ENCODE measurements at regions not wholly inside any gene's neighbourhood (a gene's known extent, or its start where the extent isn't known, plus 50 kb on each side); places are given as distances from the start of the nearest gene placed in this dataset.

DNA sequence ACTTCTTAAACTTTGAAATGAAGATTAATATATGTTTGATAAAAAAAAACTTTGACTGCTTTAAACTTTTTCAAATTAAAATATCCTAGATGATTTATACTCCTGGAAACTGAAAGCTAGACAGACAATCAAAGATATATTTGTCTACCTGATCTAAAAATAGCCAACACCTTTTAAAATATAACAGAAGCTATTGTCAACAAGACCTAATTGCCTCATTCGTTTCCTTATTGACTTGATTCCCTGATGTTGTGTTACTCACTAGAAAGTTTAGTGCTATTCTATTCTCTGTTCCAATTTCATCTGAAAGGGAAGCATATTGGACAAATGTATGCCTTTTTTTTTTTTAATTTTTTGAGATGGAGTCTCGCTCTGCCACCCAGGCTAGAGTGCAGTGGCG is 445.6 kb upstream of the ADAMTS5 start:
- no peak for DNase-seq
- no peak overlapping the region for H3K27ac Mint-ChIP-seq (ENCODE audit: unreplicated experiment)
- intact Hi-C loops (cut with micrococcal nuclease; ENCODE audit: unreplicated experiment), result no loop called here
- no peaks in the 10 kb centered on the region for H3K9me3 Mint-ChIP-seq (ENCODE audit: low read depth, unreplicated experiment)
- no peak overlapping the region for H3K4me3 Mint-ChIP-seq (ENCODE audit: low read depth, unreplicated experiment)
- H3K36me3 Mint-ChIP-seq (ENCODE audit: insufficient read depth, unreplicated experiment), result no peaks in the 10 kb centered on the region
- no TSS peak for BruUV-seq (replicated peaks)
- no peaks in the 10 kb centered on the region for H3K27me3 Mint-ChIP-seq (ENCODE audit: unreplicated experiment)
- no peak for TF ChIP-seq CTCF (IDR thresholded peaks at IDR 0.05; ENCODE audit: unreplicated experiment)
- CTCF ChIA-PET, result no interaction called here
- no peaks in the 10 kb centered on the region for H3K4me1 Mint-ChIP-seq (ENCODE audit: low read depth, unreplicated experiment)

DNA sequence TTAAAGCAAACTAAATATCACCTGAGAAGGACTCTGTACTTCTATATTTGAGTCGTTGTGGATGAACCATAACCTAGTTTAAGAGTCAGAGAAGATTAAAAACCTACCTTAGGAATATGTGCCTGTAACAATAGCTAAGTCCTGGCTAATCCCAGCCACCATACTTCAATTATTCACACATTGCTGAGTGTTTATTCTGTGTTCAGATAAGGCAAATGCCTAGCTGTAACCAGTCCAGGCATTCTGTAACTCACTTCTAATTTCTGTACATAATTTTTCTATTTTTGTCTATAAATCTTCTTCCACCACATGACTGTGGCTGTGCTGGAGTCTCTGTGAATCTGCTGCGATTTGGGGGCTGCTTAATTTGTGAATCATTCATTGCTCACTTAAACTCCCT is 441.9 kb upstream of the ADAMTS5 start:
- intact Hi-C loops (cut with micrococcal nuclease; ENCODE audit: unreplicated experiment), result no loop called here
- CTCF ChIA-PET, result no interaction called here
- Mint-ChIP-seq H3K4me3 (ENCODE audit: low read depth, unreplicated experiment) (no peak overlapping the region), H3K4me1 (ENCODE audit: low read depth, unreplicated experiment) (no peaks in the 10 kb centered on the region), H3K36me3 (ENCODE audit: insufficient read depth, unreplicated experiment) (no peaks in the 10 kb centered on the region), H3K27me3 (ENCODE audit: unreplicated experiment) (no peaks in the 10 kb centered on the region), H3K27ac (ENCODE audit: unreplicated experiment) (no peak overlapping the region), H3K9me3 (ENCODE audit: low read depth, unreplicated experiment) (no peaks in the 10 kb centered on the region)
- DNase-seq, result no peak
- TF ChIP-seq CTCF (IDR thresholded peaks at IDR 0.05; ENCODE audit: unreplicated experiment), result no peak
- BruUV-seq (replicated peaks), result no TSS peak

DNA sequence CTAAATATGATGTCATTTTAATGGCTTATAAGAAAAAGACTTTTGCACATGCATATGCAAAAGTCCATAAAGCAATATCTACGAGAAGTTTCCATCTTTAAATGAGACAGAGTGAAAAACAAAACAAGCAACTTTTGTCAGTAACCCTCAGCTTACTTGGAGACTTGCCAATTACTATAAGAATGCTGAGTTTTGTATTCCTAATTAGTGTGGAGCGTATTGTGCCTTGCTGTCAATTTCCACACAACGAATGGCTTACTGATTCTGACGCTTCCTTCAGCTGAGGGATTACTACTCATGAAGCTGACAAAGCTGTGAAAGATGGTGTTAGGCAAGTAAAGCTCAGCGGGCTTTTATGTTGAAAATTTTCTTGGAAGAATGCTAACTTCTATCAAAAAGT is 440.4 kb upstream of the ADAMTS5 start:
- Mint-ChIP-seq H3K9me3 (ENCODE audit: low read depth, unreplicated experiment) (no peaks in the 10 kb centered on the region), H3K27me3 (ENCODE audit: unreplicated experiment) (no peaks in the 10 kb centered on the region), H3K36me3 (ENCODE audit: insufficient read depth, unreplicated experiment) (no peaks in the 10 kb centered on the region), H3K4me3 (ENCODE audit: low read depth, unreplicated experiment) (no peak overlapping the region), H3K27ac (ENCODE audit: unreplicated experiment) (no peak overlapping the region), H3K4me1 (ENCODE audit: low read depth, unreplicated experiment) (no peaks in the 10 kb centered on the region)
- CTCF ChIA-PET, result no interaction called here
- BruUV-seq (replicated peaks), result no TSS peak
- intact Hi-C loops (cut with micrococcal nuclease; ENCODE audit: unreplicated experiment), result no loop called here
- no peak for DNase-seq
- TF ChIP-seq CTCF (IDR thresholded peaks at IDR 0.05; ENCODE audit: unreplicated experiment), result no peak

DNA sequence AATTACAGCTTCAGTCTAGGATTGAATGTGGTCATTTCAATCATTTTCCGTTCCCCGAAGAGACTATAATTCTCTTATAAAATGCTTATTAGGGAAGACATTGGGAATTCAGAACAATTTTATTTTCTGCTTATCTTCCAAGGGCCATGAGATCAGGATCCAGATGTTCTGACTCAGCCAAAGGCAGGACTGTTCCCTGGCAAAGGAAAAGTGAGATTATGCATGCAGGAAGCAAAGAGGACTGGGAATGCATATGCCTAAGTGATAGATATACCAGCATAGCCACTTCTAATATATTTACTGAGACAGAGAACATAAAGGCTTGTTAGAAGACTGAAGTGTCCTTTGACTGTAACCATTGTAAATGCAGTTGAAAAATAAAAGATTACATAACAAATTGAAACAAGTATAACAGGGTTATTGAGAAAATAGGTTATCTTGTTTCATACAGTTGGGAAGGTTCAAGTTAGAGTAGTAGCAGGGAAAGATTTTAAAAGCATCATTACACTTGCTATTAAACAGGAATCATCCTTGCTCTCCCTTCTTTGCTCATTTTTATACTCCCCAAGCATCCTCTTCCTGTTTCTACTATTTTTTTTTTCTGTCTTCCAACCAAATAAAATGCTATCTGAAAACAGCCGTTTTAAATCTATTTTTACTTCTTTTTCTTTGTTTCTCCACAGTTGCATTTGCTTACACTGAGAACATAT is 439.6 kb upstream of the ADAMTS5 start:
- Mint-ChIP-seq H3K4me3 (ENCODE audit: low read depth, unreplicated experiment) (no peak overlapping the region), H3K27ac (ENCODE audit: unreplicated experiment) (no peak overlapping the region), H3K9me3 (ENCODE audit: low read depth, unreplicated experiment) (no peaks in the 10 kb centered on the region), H3K4me1 (ENCODE audit: low read depth, unreplicated experiment) (no peaks in the 10 kb centered on the region), H3K36me3 (ENCODE audit: insufficient read depth, unreplicated experiment) (no peaks in the 10 kb centered on the region), H3K27me3 (ENCODE audit: unreplicated experiment) (no peaks in the 10 kb centered on the region)
- CTCF ChIA-PET, result interaction anchor here (0.6 kb wide), 1 partner anchor 20 kb away, joined by 3 read pairs; no protein-coding TSS in a partner anchor
- DNase-seq, result no peak
- no TSS peak for BruUV-seq (replicated peaks)
- intact Hi-C loops (cut with micrococcal nuclease; ENCODE audit: unreplicated experiment), result no loop called here
- no peak for TF ChIP-seq CTCF (IDR thresholded peaks at IDR 0.05; ENCODE audit: unreplicated experiment)
